Fibroblast of upper back skin (primary cell): ENCODE measurements at regions not wholly inside any gene's neighbourhood (a gene's known extent, or its start where the extent isn't known, plus 50 kb on each side); places are given as distances from the start of the nearest gene placed in this dataset.

ENCODE experiments used
- DNase-seq: peaks from one replicate; pipeline ENCODE4 v3.0.0-alpha.2; 2013

DNA sequence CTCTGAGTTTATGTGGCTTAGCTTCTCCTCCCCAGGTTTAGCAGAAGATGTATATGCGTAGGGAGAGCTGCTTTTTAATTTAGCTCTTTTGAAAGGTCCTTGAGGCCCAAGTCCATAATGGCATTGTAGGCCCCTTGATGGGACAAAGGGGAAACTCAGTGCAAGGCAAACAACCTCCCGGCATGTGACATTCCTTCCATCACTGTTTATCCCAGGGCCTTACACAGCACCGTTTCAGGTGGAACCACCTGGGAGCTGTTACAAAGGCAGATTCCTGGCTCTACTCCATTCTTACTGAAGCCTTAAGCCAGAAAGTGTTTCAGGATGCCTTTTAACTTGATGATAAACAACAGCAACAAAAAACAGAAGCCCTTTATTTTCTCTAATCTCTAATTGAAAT is 555.4 kb downstream of the SLC4A3 start:
- DNase-seq = no peak

DNA sequence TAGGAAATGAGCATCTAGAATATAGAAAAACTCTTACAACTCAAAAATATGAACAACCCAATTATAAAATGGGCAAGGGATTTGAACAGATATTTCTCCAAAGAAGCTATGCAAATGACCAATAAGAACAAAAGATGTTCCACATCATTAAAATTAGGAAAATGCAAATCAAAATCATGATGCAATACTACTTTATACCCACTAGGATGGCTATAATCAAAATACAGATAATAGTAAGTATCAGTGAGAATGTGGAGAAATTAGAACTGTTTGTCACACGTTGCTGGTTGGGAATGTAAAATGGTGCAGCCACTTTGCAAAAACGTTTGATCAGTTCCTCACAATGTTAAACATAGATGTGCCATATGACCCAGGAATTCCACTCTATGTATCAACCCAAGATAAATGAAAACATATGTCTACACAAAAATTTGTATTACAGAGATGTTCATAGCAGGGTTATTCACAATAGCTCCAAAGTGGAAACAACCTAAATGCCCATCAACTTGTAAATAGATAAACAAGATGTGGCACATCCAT is 558.4 kb downstream of the SLC4A3 start:
- DNase-seq = peak; percentile 51

DNA sequence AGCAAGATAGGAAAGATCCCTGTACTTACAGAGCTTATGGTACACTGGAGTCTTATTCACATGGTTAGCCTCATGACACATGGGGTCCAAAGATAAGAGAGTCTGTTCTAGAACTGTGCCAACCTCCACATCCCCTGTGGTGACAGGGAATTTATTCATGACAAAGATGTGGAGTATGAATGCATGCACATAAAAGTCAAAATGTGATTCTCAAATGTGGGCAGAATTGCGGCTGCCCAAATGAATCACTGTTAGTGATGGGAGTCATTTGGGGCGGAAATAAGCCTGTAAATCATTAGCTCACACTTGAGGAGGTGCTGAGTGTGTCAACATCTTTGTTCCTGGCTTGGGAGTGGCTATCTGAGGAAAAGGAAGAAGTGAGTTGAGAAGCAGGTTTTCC is 560.6 kb downstream of the SLC4A3 start:
- DNase-seq = peak; percentile 84

DNA sequence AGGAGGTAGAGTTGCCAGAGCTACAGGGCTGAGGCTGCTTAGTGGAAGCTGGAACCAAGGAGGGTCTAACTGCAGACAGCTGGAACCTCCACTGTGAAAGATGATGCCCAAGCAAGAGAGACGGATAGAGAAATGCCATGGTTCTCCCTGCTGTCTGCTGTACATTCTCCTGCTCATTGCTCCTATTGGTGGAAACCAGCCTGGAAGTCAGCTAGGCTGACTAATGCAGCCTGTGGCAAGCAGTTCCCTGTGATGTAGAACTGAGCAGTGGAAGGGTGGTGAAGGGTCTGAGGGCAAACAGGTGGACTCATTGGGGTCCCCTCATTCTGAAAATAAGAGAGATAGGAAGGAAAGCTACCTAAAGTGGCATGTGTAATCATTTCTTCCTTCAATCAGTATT is 563.6 kb downstream of the SLC4A3 start:
- no peak for DNase-seq

DNA sequence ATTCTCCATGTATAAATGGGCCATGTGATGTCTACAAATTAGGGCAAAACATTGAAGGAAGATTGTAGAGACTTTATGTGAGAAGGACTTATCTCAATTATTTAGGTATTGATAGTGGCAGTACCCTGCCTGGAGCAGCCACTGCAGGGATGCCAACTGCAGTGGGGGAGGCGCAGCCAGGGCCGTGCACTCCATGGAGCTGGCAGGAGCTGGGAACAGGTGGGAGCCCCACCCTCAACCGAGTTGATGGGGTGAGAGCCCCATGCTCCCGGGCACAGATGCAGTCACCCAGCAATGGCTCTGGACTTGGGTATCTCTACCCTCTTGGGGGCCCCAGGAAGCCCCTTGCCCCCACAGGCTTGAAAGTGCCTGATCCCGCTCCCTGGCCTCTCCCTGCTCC is 564.3 kb downstream of the SLC4A3 start:
- no peak for DNase-seq

DNA sequence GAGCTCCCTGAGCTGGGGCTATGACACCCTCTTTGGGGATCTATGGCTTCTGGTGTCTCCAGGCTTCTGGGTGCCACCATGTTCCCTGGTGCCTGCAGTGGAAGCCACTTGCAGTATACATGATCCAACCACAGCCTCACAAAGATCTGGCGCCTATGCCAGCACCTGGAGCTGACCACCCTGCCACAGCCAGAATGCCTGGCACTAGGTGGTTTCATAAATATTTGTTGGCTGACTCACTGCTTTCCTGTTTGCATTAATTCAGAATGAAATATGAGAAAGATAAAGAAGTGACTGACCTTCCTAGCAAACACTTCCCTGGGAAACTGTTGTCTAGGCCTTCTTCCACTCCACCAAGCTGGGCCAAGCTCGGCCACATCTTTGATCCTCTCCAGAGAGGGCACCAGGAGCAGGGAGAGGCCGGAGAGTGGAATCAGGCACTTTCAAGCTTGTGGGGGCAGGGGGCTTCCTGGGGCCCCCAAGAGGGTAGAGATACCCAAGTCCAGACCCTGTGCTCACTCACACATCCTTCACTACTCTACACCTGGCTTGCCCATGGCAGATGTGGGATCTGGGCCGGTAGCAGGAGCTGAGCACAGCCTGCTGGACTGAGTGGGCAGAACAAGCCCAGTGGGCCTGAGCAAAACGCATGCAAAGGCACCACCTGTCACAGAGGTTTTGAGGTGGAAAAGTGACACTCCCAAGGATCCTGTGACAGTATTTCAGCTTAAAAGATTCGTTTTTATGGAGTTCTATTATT is 565.7 kb downstream of the SLC4A3 start:
- peak; percentile 13 for DNase-seq

DNA sequence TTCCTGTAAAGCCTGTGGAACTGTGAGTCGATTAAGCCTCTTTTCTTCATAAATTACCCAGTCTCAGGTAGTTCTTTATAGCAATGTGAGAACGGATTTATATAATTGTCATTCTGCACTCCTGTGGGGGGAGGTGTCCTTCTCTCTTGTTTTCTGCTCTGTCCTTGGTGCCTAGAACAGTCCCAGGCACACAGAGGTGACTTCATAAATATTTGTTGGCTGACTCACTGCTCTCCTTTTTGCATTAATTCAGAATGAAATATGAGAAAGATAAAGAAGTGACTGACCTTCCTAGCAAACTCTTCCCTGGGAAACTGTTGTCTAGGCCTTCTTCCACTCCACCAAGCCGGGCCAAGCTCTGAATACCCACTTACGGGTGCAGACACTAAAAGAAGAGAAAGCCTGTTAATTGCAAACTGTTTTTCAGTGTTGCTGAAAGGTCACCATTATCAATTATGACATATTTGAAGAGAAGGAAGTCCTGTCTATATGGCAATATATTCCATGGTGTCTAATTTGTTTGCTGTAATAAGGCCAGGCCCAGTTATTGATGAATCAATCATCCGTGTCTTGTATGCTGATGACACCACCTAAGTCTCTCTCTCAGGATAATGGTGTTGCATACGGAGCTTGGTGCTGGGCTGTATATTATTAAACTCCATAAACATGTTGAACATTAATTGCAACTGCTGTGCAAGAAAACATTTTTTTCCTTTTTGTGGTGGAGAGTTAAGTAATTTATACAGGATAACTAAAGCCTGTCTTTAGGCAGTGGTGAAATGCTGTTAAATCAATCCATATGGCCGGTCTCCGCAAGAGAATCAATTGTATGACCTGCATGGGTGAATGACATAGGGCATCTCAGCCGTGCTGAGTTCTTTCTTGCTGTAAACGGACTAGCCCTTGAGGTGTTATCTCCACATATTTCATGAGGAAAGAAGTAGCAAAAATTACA is 567.5 kb downstream of the SLC4A3 start:
- DNase-seq = peak; percentile 69

DNA sequence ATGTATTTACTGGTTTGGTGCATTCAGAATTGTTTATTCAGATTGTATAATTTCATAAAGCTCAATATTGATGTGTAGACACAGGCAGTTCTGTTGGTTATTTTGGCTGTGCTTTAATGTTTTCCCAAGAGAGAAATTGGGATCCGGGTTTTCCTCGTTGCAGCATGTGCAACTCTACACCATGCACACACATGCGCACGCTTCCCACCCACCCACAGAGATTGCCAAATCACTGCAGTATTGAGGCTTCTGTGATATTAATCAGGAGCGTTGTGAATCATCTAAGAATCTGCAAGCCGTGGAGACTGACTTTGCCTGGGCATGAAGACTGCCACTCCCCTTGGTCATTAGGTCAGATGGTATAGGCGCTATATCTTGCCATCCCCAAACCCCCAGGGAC is 571.5 kb downstream of the SLC4A3 start:
- DNase-seq = peak; percentile 91

DNA sequence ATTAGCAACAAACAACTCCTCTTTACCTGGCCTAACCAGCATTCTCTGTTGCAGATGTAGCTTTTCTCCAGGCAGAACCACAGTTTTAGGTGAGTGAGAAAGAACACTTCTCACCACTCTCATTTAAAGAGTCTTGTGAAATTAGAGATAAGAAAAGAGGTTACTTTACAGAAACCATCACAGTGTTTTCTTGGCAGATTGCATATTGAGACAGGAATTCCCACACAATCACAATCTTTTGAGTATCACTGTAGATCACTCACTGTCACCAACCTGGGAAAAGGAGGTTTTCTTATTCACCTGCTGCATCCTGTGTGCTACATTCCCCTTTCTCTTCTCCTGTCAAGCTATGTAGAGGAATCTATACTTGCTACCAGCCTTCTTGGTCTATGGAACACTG is 574.6 kb downstream of the SLC4A3 start:
- DNase-seq = no peak

DNA sequence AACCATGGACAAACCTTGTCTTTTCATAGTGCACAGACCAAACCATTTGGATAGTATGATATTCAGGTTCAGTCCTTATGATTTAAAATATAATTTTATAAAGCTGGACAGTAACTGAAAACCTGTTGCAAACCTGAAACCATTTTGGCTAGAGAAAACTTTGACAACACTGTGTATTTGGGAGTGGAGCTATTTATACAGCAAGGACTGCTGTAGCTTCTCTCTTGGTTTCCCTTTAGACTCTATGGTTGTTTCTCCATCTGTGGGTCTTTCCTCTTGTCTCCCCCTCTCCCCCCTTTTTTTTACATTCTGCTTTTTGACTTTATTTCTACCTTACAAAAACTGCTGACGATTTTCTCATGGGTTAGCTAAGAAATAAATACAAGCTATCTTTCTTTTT is 581.7 kb downstream of the SLC4A3 start:
- DNase-seq = no peak

DNA sequence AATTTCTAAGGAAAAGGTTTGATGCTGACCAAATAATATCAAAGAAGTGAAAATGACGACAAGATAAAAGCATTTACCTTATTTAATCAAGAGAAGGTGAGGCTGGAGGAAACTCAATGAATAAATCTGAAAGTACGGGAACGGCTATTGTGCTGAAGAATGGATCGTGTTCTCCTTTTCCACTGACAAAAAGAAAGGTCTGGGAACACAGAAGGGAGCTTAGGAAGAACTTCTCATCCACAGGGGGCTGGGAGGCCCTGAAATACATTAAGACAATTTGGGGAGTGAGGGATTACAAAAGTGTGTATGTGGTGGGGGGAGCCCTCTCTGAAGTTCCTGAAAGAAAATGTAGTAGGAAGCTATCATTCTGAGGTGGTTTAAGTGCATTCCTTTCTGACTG is 582.3 kb downstream of the SLC4A3 start:
- peak; percentile 8 for DNase-seq

DNA sequence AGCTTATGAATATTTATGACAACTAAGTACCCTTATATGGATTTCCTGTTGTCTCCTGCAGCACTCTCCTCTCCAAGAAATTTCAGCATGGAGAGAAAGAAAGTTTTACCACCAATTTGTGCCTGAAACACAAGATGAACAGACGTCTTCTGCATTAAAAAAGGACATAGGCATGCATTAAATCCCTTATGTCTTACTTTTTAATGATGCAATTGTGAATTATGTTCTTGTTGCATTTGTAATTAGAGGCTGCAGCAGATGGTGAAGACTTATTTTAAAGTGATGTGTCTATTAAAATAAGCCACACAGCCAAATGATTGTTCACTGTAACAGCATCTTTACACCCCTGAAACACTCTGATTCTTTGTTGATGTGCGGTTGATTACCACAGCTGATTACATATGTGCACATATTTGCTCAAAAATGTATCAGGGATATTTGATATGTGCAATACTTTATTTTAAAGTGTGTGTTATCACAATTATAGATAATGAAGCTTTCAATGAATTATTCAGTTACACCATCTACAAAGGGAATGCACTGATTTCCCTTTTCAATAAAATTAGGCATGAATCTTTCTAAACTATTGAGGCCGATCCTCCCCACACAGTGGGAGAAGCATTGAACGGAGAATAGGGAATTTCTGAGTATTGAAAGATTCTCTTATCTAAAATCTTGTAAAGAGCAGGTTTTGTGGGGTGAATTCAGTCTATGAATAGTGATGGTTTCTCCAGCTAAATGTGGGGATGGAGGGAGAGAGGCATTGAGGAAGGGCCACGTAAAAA is 585.1 kb downstream of the SLC4A3 start:
- no peak for DNase-seq

DNA sequence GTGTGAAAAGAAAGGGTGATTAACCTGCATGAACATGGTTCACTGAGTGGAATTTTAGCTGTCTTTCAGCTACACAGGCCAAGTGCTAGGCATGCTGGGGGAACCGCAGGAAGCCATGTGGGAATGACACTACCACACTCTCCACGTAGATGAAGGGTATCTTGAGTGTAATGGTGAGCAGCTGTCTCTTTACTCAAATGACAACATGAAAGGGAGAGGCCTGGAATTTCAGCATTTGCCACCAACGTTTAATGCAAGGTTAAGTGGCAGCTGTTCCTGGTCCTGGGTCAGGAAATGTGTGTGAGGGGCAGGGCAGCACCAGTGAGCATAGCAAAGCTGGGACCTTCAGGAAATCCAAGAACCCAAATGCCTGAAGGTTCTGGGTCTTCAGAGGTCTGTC is 588.4 kb downstream of the SLC4A3 start:
- DNase-seq = peak; percentile 24

DNA sequence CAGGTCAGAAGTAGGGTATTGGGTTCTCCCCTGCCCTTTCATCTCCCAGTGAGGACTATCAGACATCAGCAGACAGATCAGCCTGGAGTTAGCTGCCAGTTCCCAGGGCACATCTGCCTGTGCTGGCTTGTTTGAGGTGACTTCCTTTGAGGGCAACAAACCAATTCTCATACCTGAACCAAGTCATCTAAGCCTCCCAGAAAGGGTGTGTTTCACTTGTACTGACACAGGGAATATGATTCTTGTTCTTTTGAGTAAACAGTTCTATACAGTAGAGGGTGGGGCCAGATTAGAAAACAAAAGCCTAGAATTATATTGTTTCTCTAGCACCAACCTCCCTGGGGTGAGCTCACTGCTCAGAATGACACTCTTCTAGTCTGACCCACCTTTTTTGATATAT is 591.9 kb downstream of the SLC4A3 start:
- no peak for DNase-seq

DNA sequence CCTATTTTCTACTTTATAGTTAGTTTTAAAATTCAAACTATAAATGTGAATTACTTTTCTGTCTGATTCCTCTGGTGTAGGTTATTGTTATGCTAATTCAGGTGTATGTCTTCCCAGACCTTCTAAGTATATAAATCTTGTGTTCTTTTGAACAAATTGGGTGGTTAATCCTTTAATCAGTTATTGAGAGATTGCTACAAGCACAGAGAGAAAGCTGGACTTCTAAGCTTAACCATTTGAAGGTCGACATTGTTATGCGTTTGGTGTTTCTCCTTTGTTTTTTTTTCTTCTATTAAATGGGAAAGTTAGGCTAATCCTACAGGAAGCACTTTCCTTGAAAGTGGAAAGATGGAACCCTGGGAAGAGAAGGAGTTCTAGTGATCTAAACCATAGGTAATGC is 592.6 kb downstream of the SLC4A3 start:
- DNase-seq = no peak

DNA sequence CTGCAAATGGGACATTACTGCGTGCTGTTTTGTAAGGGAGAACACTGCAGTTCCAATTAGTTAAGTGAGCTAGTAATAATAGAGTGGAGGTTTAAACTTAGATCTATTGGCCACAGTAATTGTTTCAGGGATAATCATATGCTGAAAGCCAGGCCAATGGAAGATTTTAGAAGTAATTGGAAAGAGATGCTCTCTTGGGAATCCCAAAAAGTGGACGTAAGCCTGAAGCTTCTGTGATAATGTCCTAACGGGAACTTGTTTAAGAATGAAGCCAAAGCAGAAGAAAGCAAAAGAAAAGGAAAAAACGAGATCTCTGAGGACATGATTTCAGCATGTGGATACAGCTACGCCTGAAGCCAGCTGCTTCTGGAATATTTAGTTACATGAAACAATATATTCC is 594.6 kb downstream of the SLC4A3 start:
- no peak for DNase-seq

DNA sequence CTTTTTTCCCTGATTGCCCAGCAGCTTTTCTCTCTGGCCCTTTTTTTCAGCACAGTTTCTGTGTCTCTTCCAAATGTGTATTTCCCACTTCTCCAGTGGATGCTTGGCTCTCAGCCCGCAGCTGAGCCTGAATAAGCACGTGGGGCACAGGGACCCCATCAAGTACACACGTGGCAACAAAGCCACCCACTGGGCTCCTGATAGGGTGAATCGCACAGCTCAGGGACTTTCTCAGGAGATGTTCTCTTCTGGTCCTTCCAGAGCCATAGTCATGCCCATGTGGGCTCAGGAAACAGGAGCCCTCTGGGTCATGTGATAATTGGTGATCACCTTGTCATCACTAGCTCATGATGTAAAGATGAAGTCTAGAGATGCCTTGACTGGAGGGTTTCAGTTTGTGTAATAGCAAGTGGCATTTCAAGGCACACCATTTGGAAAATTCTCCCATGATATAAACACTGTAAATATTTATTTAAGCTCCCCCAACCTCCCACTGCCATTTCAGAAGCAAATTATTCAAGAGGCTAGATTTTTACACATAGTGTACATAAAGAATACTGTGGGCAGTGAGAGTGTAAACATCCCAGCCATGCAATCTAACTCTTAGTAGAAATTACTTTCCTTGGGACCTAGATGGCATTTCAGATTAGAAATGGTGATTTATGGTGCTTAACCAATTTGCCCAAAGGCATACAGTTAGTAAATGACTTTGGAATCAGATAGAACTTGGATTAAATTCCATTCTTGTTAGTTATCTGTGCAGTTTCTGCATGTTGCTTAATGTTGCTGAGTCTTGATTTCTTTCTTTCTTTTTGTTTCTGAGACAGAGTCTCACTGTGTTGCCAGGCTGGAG is 597.5 kb downstream of the SLC4A3 start:
- peak; percentile 89 for DNase-seq

DNA sequence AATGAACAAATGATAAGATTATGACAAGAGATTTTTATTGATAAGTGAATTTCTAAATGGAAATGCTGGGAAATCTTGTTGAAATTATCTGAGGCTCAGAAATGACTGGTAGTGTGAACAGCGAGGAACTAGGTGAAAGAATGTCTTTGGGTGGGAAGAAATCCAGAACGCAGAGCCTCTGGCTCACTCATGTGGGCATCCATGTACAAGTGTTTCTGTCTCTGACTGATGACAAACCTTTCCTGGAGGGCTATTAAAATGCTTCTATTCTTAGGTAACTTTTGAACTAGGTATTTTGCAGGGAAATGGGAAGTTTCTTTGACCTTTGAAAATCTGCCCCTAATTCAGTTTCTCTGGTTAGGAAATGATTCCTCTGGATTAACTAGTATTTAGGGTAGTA is 598.6 kb downstream of the SLC4A3 start:
- peak; percentile 18 for DNase-seq

DNA sequence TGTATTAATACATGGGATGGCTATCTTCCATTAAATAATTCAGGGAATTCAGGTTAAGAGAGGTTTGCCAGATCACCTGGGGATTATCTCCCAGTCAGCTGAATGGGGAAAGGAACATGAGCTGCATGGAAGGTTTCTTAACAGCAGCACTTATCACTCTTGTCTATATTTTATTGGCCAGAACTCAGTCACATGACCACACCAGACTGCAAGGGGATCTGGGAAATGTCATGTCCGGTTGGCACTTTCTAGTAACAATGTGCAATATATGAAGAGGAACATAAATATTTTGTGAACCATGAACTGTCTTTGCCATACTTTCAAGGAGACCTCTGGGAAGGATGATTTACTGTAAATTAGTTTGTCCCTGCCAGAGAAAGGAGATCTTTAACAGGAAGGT is 599.1 kb downstream of the SLC4A3 start:
- no peak for DNase-seq

DNA sequence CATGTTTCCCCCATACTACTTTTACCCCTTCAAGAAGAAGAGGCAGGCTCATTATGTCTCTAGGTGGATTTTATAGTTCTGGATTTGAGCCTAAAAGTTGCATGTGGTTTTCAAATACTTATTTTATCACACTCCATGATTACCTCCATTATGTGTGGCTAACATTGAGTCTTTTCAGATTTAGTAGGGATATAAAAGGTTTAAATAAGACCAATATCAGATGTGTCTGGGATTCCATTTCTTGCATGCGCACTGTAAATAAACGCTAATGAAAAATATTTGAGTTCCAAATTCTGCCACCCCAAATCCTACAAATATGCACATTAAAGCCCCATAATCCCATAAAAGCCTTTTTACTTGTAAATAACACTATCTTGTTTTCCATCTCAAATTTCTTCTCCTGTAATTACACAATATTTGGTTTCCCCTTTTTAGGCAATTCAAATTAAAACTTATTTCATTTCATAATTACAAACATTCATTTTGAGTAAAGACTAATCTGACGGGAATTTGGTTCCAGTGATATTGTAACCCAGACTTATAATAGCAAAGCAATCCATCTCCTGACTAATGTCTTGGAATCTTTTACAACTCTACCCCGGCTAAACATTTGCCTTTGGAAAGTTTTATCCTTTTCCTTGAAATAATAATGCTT is 600.0 kb downstream of the SLC4A3 start:
- DNase-seq = peak; percentile 84

DNA sequence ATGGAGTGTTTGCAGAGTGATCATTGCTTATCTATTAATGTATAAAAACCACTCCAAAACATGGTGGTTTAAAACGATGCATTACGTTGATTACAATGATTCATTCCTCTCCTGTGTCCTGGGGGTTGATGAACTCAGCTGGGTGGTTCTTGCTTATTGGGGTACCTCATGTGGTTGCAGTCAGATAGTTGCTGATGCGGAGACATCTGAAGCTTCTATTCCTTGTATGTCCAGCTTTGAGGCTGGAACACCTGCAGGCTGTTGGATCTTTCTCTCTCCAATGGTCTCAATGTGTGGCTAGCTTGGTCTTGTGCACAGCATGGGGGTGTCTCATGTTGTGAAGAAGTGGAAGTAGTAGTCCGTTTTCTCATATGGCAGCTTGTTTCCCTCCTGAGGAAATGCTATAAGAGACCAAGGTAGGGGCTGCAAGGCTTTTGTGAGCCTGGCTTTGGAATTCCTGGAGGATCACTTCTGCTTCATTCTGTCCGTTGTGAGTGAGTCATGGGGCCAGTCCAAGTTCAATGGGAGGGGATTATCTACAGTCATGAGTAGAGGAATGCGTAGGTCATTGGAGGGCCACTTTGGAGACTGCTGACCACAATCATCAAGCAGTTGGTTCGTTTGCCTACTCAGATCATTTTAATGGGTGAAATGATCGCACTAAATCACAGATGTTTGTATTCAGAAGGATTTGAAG is 601.0 kb downstream of the SLC4A3 start:
- DNase-seq = peak; percentile 99
